ENCODE measurements at regions not wholly inside any gene's neighbourhood (a gene's known extent, or its start where the extent isn't known, plus 50 kb on each side); places are given as distances from the start of the nearest gene placed in this dataset.

DNA sequence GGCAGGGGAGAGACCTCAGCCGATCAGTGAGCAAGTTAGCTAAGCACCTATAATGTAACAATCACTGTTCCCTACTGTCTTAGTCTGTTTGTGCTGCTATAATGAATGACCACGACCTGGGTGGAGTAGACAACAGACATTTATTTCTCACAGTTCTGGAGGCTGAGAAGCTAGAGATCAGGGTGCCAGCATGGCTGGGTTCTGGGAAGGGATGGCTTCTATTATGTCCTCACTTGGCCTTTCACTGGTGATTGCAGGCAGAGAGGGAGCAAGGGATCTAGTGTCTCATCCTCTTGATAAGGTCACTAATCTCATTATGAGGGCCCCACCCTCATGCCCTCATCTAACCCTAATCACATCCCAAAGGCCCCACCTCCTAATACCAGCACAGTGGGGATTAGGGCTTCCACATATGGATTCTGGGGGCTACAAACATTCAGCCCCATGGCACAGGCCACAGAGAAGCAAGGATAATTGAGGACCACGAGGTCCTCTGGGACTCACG is 162.5 kb downstream of the CD83 start:
- Histone ChIP-seq H3K9me3 (ENCODE audit: control insufficient read depth in 3 of 3, low read length in 3 of 3) (peaks cover 0 to 3% (median 0%) of the 10 kb centered on the region in 3 donors), H3K9ac (ENCODE audit: low read depth in 1 of 3, low read length in 3 of 3) (no peak overlapping the region), H3K4me1 (ENCODE audit: control insufficient read depth in 3 of 3, insufficient read depth in 3 of 3, low read length in 3 of 3) (peaks cover 12 to 22% (median 14%) of the 10 kb centered on the region in 3 donors), H3K4me3 (ENCODE audit: low read length in 3 of 3) (no peak overlapping the region), H3K27me3 (ENCODE audit: control insufficient read depth in 3 of 3, insufficient read depth in 3 of 3, low read length in 3 of 3) (peaks cover 0 to 8% (median 0%) of the 10 kb centered on the region in 3 donors), H3K36me3 (ENCODE audit: control insufficient read depth in 3 of 3, insufficient read depth in 3 of 3, low read length in 3 of 3) (no peaks in the 10 kb centered on the region), H3K27ac (ENCODE audit: low read depth, low read length) (no peak overlapping the region)

DNA sequence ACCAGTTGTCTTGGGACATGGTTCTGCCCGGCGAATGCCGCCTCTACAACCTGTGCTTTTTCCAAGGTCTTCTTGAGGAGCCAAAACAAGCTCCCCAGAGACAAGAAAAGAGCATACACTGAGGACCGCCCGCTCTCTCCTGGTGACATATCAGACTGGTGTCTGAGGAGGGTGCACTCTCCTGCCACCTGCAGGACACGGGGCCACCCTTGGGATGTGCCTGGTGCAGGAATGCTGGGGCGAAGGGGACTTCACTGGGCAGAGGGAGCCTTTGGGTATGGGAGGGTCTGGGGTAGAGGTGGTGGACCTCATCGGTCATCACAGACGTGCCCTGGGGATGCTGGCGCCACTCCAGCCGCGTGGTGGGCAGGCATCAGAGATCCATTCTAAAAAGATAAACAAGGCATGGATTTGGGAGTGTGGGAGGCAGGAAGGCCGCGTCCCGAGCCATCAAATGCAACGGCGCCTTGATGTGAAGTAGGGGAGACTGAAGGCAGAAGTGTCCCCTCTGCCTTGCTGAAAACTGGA is 163.3 kb downstream of the CD83 start:
- peaks cover 0 to 3% (median 0%) of the 10 kb centered on the region in 3 donors for H3K9me3 ChIP-seq (ENCODE audit: control insufficient read depth in 3 of 3, low read length in 3 of 3)
- H3K36me3 ChIP-seq (ENCODE audit: control insufficient read depth in 3 of 3, insufficient read depth in 3 of 3, low read length in 3 of 3), result no peaks in the 10 kb centered on the region
- H3K27me3 ChIP-seq (ENCODE audit: control insufficient read depth in 3 of 3, insufficient read depth in 3 of 3, low read length in 3 of 3), result peaks cover 0 to 8% (median 0%) of the 10 kb centered on the region in 3 donors
- no peak overlapping the region for H3K4me3 ChIP-seq (ENCODE audit: low read length in 3 of 3)
- no peak overlapping the region for H3K27ac ChIP-seq (ENCODE audit: low read depth, low read length)
- H3K4me1 ChIP-seq (ENCODE audit: control insufficient read depth in 3 of 3, insufficient read depth in 3 of 3, low read length in 3 of 3), result peaks cover 7 to 14% (median 8%) of the 10 kb centered on the region in 3 donors
- no peak overlapping the region for H3K9ac ChIP-seq (ENCODE audit: low read depth in 1 of 3, low read length in 3 of 3)

DNA sequence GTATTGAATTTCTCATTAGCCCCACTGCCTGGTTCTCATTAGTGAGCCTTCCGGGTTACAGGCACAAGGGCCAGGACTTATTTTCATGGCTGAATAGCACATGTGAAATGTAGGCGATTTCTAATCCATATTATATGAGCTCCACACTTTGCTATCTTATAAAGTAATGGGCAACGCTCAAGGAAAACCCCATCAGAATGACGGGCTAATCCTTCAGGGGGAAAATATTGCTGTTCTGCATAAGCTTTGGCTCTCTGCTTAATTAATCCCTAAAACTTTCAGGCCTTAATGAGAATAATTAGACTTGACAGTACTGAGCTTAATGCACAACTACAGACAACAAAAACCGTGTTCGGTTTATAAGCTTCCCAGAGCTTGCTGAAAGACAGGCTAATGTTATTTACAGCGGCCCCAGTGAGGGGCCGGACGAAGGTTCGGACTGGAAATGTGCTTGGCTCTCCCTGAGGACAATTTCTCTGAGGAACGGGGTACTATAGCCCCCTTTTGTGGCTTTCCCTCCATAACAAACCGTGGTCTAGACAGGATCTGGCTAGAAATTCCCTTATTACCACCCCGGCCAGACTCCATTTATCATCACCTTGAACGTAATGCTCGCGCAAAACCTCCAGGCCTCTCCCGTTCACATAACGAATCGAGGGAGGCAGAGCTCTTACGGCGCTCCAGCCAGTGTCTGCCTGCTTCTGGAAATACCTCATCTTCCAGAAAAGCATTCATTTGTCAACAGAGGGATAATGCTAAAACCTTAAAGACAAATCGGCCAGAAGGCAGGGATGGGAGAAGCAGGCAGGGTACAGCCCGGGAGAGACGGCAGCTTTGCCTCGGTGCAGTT is 164.5 kb downstream of the CD83 start:
- Histone ChIP-seq H3K9me3 (ENCODE audit: control insufficient read depth in 3 of 3, low read length in 3 of 3) (peaks cover 0 to 3% (median 0%) of the 10 kb centered on the region in 3 donors), H3K27me3 (ENCODE audit: control insufficient read depth in 3 of 3, insufficient read depth in 3 of 3, low read length in 3 of 3) (peaks cover 0 to 8% (median 0%) of the 10 kb centered on the region in 3 donors), H3K4me1 (ENCODE audit: control insufficient read depth in 3 of 3, insufficient read depth in 3 of 3, low read length in 3 of 3) (peaks cover 2 to 5% (median 3%) of the 10 kb centered on the region in 3 donors), H3K36me3 (ENCODE audit: control insufficient read depth in 3 of 3, insufficient read depth in 3 of 3, low read length in 3 of 3) (no peaks in the 10 kb centered on the region), H3K27ac (ENCODE audit: low read depth, low read length) (no peak overlapping the region), H3K9ac (ENCODE audit: low read depth in 1 of 3, low read length in 3 of 3) (no peak overlapping the region), H3K4me3 (ENCODE audit: low read length in 3 of 3) (no peak overlapping the region)

DNA sequence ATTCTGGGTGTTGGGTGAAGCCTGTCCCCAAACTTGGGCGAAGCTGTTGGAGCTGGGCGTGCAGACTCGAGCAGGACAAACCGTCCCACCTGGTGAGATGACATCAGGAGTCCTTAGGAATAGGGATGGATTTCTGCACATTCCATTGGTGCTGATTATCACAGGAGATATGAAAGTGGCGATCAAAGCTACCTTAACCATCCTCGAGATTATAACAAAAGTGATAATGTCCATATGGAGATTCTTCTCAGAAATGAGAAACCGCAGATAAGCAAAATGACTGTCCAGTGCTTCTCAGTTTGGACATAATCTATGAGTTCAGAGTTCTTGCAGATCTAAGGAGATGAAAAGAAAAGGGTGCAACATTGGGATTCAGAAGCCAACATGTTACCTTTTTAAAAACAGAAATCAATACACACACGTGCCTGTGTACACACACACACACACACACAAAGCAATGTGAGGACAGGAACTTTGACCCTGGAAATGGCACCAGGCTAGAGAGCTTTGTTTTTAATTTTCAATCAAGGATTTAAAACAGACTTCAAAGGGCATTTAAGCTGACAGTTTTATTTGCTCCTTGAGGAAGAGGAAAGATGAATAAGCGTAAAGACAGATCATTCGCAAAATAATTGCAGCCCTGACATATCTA is 165.4 kb downstream of the CD83 start:
- no peaks in the 10 kb centered on the region for H3K36me3 ChIP-seq (ENCODE audit: control insufficient read depth in 3 of 3, insufficient read depth in 3 of 3, low read length in 3 of 3)
- H3K27ac ChIP-seq (ENCODE audit: low read depth, low read length), result no peak overlapping the region
- no peak overlapping the region for H3K9ac ChIP-seq (ENCODE audit: low read depth in 1 of 3, low read length in 3 of 3)
- no peak overlapping the region for H3K4me3 ChIP-seq (ENCODE audit: low read length in 3 of 3)
- H3K9me3 ChIP-seq (ENCODE audit: control insufficient read depth in 3 of 3, low read length in 3 of 3), result peaks cover 0 to 3% (median 0%) of the 10 kb centered on the region in 3 donors
- peaks cover 0 to 4% (median 0%) of the 10 kb centered on the region in 3 donors for H3K27me3 ChIP-seq (ENCODE audit: control insufficient read depth in 3 of 3, insufficient read depth in 3 of 3, low read length in 3 of 3)
- H3K4me1 ChIP-seq (ENCODE audit: control insufficient read depth in 3 of 3, insufficient read depth in 3 of 3, low read length in 3 of 3), result peaks cover 0 to 2% (median 0%) of the 10 kb centered on the region in 3 donors

DNA sequence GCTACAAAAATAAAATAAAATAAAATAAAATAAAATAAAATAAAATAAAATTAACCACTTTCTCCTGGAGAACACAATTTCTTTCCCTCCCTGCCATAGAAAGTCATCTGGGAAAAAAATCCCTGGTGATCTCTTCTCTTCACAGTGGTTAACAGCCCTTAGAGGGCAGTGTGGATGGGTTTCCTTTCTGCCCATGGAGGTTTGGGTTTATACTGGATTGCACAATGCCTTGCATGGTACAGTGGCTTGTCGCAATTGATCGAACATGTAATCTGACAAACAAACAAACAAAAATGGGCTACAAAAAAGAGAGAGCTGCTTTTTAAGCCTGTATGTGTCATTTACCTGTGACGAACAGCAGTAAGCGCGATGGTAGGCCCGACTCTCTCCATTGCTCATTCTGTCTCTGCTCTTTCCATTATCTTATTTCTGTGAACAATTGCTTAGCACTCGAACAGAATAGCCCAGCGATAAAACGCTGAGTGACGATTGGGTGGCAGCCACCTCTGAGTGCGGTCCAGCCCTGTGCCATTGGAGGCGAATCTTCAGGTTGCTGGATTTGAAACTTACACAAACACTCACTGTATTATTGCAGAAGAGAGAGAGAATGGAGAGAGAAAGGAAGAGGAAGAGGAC is 166.1 kb downstream of the CD83 start:
- no peaks in the 10 kb centered on the region for H3K36me3 ChIP-seq (ENCODE audit: control insufficient read depth in 3 of 3, insufficient read depth in 3 of 3, low read length in 3 of 3)
- H3K27ac ChIP-seq (ENCODE audit: low read depth, low read length), result no peak overlapping the region
- H3K9me3 ChIP-seq (ENCODE audit: control insufficient read depth in 3 of 3, low read length in 3 of 3), result peaks cover 0 to 3% (median 0%) of the 10 kb centered on the region in 3 donors
- peaks cover 0 to 2% (median 0%) of the 10 kb centered on the region in 3 donors for H3K4me1 ChIP-seq (ENCODE audit: control insufficient read depth in 3 of 3, insufficient read depth in 3 of 3, low read length in 3 of 3)
- H3K9ac ChIP-seq (ENCODE audit: low read depth in 1 of 3, low read length in 3 of 3), result no peak overlapping the region
- peaks cover 0 to 4% (median 0%) of the 10 kb centered on the region in 3 donors for H3K27me3 ChIP-seq (ENCODE audit: control insufficient read depth in 3 of 3, insufficient read depth in 3 of 3, low read length in 3 of 3)
- no peak overlapping the region for H3K4me3 ChIP-seq (ENCODE audit: low read length in 3 of 3)

DNA sequence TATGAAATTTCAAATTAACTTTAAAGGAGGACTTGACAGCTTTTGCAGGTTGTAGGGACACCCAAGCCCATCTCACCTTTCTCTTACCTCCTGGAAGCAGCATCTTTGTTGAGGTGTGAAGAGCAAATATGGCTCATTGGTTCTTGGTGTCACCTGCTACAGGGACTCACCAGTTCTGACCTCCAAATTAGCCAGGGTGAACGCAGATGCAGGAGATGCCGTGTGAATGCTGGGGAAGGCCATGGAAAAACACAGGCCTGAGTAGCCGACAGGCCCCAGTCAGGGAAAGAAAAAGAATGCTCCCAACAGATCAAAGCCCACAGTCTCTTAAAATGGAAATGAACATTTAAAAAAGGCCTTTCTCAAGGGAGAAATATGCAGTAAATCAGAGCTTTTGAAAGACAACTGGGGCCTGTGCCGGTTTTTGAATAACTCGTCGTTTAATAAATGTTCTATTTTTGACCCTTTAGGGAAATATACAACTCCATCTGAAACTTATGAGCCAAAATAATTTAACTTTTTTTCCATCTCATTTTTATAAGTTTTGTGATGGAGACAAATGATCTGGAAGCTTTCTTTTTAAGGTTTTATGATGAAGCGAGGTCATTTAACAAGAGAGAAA is 167.5 kb downstream of the CD83 start:
- Histone ChIP-seq H3K9me3 (ENCODE audit: control insufficient read depth in 3 of 3, low read length in 3 of 3) (peaks cover 0 to 2% (median under 1%) of the 10 kb centered on the region in 3 donors), H3K9ac (ENCODE audit: low read depth in 1 of 3, low read length in 3 of 3) (no peak overlapping the region), H3K4me1 (ENCODE audit: control insufficient read depth in 3 of 3, insufficient read depth in 3 of 3, low read length in 3 of 3) (peaks cover 0 to 2% (median 0%) of the 10 kb centered on the region in 3 donors), H3K36me3 (ENCODE audit: control insufficient read depth in 3 of 3, insufficient read depth in 3 of 3, low read length in 3 of 3) (no peaks in the 10 kb centered on the region), H3K27ac (ENCODE audit: low read depth, low read length) (no peak overlapping the region), H3K27me3 (ENCODE audit: control insufficient read depth in 3 of 3, insufficient read depth in 3 of 3, low read length in 3 of 3) (peaks cover 0 to 4% (median 0%) of the 10 kb centered on the region in 3 donors), H3K4me3 (ENCODE audit: low read length in 3 of 3) (no peak overlapping the region)

DNA sequence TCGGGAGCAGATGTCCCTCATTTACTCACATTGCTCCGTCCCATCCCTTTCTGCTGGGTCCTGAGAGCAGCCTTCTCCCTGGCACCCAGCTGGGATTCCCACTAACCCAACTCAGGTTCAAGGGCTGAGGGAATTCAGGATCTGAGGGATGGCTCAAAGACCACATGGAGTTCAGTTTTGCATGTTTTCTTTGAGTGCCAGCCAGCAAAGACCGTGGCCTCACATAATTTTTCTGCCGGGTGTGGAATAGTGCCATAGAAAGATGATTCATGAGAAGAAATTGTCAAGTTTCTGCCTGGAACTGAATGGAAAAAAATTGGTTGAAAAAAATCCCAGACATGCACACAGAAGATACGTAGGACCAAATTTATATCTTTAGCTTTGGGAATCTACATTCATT is 168.6 kb downstream of the CD83 start:
- Histone ChIP-seq H3K36me3 (ENCODE audit: control insufficient read depth in 3 of 3, insufficient read depth in 3 of 3, low read length in 3 of 3) (no peaks in the 10 kb centered on the region), H3K9me3 (ENCODE audit: control insufficient read depth in 3 of 3, low read length in 3 of 3) (peaks cover 0 to 2% (median 0%) of the 10 kb centered on the region in 3 donors), H3K27me3 (ENCODE audit: control insufficient read depth in 3 of 3, insufficient read depth in 3 of 3, low read length in 3 of 3) (peaks cover 0 to under 1% (median 0%) of the 10 kb centered on the region in 3 donors), H3K9ac (ENCODE audit: low read depth in 1 of 3, low read length in 3 of 3) (no peak overlapping the region), H3K4me3 (ENCODE audit: low read length in 3 of 3) (no peak overlapping the region), H3K4me1 (ENCODE audit: control insufficient read depth in 3 of 3, insufficient read depth in 3 of 3, low read length in 3 of 3) (peaks cover 0 to 2% (median 0%) of the 10 kb centered on the region in 3 donors), H3K27ac (ENCODE audit: low read depth, low read length) (no peak overlapping the region)

DNA sequence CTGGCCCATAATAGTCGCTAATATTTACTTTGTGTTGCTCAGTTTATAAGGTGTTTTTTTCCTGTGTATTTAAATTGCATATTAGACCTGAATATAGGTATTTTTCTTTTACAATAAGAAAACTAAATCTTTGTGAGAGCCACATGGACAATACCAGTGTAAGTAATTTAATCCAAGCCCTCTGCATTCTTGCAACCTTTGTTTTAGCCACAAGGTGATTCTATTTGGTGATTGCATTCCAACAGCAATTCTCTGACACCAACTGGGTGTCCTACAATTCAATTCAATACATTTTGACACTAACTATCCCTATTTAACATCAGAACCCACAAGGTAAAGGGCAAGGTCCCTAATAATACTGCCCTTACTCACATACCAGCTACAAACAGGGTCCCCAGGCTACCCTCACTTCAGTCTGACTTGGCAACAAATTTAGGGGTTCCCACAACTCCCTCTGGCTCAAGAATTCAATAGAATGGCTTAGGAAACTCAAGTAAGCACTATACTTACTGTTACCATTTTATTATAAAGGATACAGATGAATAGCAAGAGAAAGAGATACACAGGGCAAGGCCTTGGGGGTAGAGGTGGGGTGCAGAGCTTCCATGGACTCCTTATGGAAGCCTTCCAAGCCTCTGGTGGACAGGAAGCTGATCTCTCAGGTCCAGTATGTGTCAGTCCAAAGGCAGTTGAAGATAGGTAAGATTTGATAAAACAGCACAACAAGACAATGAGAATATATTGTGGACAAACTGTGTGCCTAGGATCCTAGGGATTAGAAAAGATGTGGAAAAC is 169.3 kb downstream of the CD83 start:
- Histone ChIP-seq H3K9me3 (ENCODE audit: control insufficient read depth in 3 of 3, low read length in 3 of 3) (peaks cover 0 to 2% (median 0%) of the 10 kb centered on the region in 3 donors), H3K36me3 (ENCODE audit: control insufficient read depth in 3 of 3, insufficient read depth in 3 of 3, low read length in 3 of 3) (no peaks in the 10 kb centered on the region), H3K27ac (ENCODE audit: low read depth, low read length) (no peak overlapping the region), H3K4me1 (ENCODE audit: control insufficient read depth in 3 of 3, insufficient read depth in 3 of 3, low read length in 3 of 3) (peaks cover 0 to 2% (median 0%) of the 10 kb centered on the region in 3 donors), H3K27me3 (ENCODE audit: control insufficient read depth in 3 of 3, insufficient read depth in 3 of 3, low read length in 3 of 3) (no peaks in the 10 kb centered on the region), H3K9ac (ENCODE audit: low read depth in 1 of 3, low read length in 3 of 3) (no peak overlapping the region), H3K4me3 (ENCODE audit: low read length in 3 of 3) (no peak overlapping the region)
